ENCODE measurements at regions not wholly inside any gene's neighbourhood (a gene's known extent, or its start where the extent isn't known, plus 50 kb on each side); places are given as distances from the start of the nearest gene placed in this dataset.

DNA sequence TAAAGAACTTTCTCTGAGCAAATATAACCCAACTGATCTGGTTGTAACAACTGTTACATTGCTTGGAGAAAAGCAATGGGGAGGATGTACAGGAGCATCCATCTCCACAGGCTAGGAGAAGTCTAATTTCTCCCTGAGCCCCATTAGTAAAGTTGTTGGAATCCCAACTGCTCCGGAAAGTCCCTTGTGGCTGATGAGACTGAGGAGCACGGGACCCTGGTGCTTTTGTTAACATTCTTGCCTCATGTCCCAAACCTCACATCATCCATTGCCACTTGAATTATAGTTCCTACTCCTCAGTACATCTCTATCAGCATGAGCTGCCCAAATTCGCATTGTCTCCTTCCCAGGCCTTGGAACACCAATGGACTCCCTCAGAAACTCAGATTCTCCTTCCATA lies 260.6 kb upstream of the BMP2 start:
- Histone ChIP-seq H3K27me3 (replicated peaks in 1 of 2; ENCODE audit: control insufficient read depth in 2 of 2, insufficient read depth in 2 of 2, low read length in 1 of 2) (no peaks in the 10 kb centered on the region; a peak in 1 of 4 replicates), H3K4me3 (no peak overlapping the region), H3K79me2 (ENCODE audit: control insufficient read depth, insufficient read depth, low read length) (no peaks in the 10 kb centered on the region), H3K4me1 (ENCODE audit: control insufficient read depth, insufficient read depth, low read length) (no peaks in the 10 kb centered on the region), H3K36me3 (ENCODE audit: control insufficient read depth in 2 of 2, insufficient read depth in 2 of 2, low read length in 1 of 2) (no peaks in the 10 kb centered on the region), H3K4me2 (ENCODE audit: control insufficient read depth, insufficient read depth) (no peak overlapping the region), H2AFZ (ENCODE audit: control insufficient read depth, low read depth, low read length) (no peak overlapping the region), H3K9ac (ENCODE audit: control insufficient read depth, insufficient read depth, low read length) (no peak overlapping the region), H3K27ac (ENCODE audit: control insufficient read depth, insufficient read depth) (no peak overlapping the region), H3K9me3 (replicated peaks; ENCODE audit: control insufficient read depth, insufficient read depth, low read length) (no peaks in the 10 kb centered on the region), H4K20me1 (ENCODE audit: control insufficient read depth, insufficient read depth) (no peaks in the 10 kb centered on the region)
- RAD21 ChIA-PET (ENCODE audit: unreplicated experiment), result no interaction called here
- 0% methylated on average over 3 of the region's 3 CpGs for WGBS (ENCODE audit: insufficient coverage, insufficient replicate concordance, low lambda C conversion rate, missing lambda C conversion rate)
- ATAC-seq, result no peak
- CTCF ChIA-PET, result no interaction called here
- BruUV-seq (replicated peaks), result no TSS peak
- no peak for TF ChIP-seq STAT3 (IDR thresholded peaks at IDR 0.05; ENCODE audit: low read depth, low read length)
- no peak for TF ChIP-seq JUNB (IDR thresholded peaks at IDR 0.05)
- TF ChIP-seq MEF2A (IDR thresholded peaks at IDR 0.05; ENCODE audit: insufficient read depth, low read depth, low read length), result no peak
- TF ChIP-seq, protein P1, sequence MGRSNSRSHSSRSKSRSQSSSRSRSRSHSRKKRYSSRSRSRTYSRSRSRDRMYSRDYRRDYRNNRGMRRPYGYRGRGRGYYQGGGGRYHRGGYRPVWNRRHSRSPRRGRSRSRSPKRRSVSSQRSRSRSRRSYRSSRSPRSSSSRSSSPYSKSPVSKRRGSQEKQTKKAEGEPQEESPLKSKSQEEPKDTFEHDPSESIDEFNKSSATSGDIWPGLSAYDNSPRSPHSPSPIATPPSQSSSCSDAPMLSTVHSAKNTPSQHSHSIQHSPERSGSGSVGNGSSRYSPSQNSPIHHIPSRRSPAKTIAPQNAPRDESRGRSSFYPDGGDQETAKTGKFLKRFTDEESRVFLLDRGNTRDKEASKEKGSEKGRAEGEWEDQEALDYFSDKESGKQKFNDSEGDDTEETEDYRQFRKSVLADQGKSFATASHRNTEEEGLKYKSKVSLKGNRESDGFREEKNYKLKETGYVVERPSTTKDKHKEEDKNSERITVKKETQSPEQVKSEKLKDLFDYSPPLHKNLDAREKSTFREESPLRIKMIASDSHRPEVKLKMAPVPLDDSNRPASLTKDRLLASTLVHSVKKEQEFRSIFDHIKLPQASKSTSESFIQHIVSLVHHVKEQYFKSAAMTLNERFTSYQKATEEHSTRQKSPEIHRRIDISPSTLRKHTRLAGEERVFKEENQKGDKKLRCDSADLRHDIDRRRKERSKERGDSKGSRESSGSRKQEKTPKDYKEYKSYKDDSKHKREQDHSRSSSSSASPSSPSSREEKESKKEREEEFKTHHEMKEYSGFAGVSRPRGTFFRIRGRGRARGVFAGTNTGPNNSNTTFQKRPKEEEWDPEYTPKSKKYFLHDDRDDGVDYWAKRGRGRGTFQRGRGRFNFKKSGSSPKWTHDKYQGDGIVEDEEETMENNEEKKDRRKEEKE (IDR thresholded peaks at IDR 0.05), result no peak
- TF ChIP-seq, protein P2, sequence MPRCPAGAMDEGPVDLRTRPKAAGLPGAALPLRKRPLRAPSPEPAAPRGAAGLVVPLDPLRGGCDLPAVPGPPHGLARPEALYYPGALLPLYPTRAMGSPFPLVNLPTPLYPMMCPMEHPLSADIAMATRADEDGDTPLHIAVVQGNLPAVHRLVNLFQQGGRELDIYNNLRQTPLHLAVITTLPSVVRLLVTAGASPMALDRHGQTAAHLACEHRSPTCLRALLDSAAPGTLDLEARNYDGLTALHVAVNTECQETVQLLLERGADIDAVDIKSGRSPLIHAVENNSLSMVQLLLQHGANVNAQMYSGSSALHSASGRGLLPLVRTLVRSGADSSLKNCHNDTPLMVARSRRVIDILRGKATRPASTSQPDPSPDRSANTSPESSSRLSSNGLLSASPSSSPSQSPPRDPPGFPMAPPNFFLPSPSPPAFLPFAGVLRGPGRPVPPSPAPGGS (IDR thresholded peaks at IDR 0.05; ENCODE audit: borderline replicate concordance, insufficient read depth, low read depth, low read length, poor library complexity, severe bottlenecking), result no peak
- no peak for TF ChIP-seq FOXK2 (IDR thresholded peaks at IDR 0.05)
- in situ Hi-C loops (cut with MboI), result no loop called here
- intact Hi-C loops (cut with micrococcal nuclease; ENCODE audit: unreplicated experiment), result no loop called here
- no peak for DNase-seq (ENCODE audit: low read depth, low spot score)
- SMC1A ChIA-PET (ENCODE audit: uncharacterized antibody, unreplicated experiment), result no interaction called here
- POLR2A ChIA-PET, result no interaction called here
- no peak for FAIRE-seq

All from GM12878 (cell line).